Liver (tissue), 3 donors: ENCODE measurements at regions not wholly inside any gene's neighbourhood (a gene's known extent, or its start where the extent isn't known, plus 50 kb on each side); places are given as distances from the start of the nearest gene placed in this dataset.

Experiments
- CTCF ChIP-seq: fragments of 150-350 bp; IDR thresholded peaks from 2 replicates; pipeline ENCODE4 v1.5.1; 2017; ENCODE audit warnings: improper control_type of control experiment, low read depth, low read length; ENCODE audit not compliant: missing input control
- EGR1 ChIP-seq, 2 donors: IDR thresholded peaks; 2 replicates each; pipeline ENCODE4 v1.6.1; 2016 to 2018; ENCODE audit warnings: antibody characterized with exemption in 2 of 2, low read depth in 2 of 2
- NR2F2 ChIP-seq: IDR thresholded peaks from 2 replicates; pipeline ENCODE4 v1.6.1; 2016; ENCODE audit warnings: antibody characterized with exemption
- SP1 ChIP-seq: IDR thresholded peaks from 2 replicates; pipeline ENCODE4 v1.6.1; 2018; ENCODE audit warnings: antibody characterized with exemption, mild to moderate bottlenecking
- TAF1 ChIP-seq: conservative IDR thresholded peaks from 2 replicates; pipeline ENCODE4 v1.6.1; 2016; ENCODE audit warnings: antibody characterized with exemption, mild to moderate bottlenecking
- YY1 ChIP-seq: IDR thresholded peaks from 2 replicates; pipeline ENCODE4 v1.6.1; 2016; ENCODE audit warnings: antibody characterized with exemption, mild to moderate bottlenecking
- TF ChIP-seq, protein P1 (sequence below): IDR thresholded peaks from 2 replicates; pipeline ENCODE4 v1.6.1; 2016; ENCODE audit warnings: antibody characterized with exemption
- TF ChIP-seq, protein P2 (sequence below): IDR thresholded peaks from 2 replicates; pipeline ENCODE4 v1.6.1; 2016; ENCODE audit warnings: antibody characterized with exemption, mild to moderate bottlenecking
- donor health status: healthy.
- donor health status: healthy.

DNA sequence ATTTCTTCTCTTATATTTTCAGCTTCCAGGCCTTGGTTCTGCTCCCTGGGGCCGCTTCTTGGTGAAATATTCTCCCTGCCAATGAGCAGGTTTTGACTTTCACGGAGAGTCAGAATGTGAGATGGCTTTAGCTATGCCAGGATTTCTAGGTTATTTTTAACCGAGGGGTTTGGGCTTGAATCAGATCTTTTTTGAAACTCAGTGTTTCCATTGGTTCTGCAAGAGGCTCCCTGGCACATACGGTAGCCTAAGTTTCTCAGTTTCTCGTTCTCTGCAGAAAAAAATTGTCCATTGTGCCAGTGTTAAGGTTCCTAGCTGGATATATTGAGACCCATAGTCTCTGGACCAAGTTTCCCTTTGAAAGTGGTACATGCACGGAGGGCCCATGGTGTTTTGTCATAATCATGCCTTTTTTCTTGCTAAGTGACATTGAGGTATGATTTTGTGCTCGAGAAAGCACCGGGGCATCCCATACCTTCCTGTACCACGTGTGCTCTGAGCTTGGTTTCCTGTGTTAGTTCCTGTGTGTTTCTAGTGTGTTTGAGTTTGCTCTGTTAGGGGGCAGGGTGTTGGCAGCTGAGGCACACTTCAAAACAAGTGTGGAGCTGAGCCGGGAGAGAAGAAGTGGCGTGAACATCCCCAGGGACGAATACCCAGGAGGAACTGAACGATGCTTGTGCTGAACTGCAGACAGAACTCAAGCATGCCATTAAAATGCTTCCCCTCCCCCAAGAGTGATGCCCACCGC lies 127.2 kb downstream of the HS3ST3B1 start:
- TF ChIP-seq NR2F2 (no peak), CTCF (no peak), EGR1 (IDR thresholded peaks at IDR 0.05; ENCODE audit: low read depth in 2 of 2) (no peak), TAF1 (no peak), YY1 (no peak), SP1 (no peak)
- TF ChIP-seq, protein P1, sequence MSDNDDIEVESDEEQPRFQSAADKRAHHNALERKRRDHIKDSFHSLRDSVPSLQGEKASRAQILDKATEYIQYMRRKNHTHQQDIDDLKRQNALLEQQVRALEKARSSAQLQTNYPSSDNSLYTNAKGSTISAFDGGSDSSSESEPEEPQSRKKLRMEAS = no peak
- TF ChIP-seq, protein P2, sequence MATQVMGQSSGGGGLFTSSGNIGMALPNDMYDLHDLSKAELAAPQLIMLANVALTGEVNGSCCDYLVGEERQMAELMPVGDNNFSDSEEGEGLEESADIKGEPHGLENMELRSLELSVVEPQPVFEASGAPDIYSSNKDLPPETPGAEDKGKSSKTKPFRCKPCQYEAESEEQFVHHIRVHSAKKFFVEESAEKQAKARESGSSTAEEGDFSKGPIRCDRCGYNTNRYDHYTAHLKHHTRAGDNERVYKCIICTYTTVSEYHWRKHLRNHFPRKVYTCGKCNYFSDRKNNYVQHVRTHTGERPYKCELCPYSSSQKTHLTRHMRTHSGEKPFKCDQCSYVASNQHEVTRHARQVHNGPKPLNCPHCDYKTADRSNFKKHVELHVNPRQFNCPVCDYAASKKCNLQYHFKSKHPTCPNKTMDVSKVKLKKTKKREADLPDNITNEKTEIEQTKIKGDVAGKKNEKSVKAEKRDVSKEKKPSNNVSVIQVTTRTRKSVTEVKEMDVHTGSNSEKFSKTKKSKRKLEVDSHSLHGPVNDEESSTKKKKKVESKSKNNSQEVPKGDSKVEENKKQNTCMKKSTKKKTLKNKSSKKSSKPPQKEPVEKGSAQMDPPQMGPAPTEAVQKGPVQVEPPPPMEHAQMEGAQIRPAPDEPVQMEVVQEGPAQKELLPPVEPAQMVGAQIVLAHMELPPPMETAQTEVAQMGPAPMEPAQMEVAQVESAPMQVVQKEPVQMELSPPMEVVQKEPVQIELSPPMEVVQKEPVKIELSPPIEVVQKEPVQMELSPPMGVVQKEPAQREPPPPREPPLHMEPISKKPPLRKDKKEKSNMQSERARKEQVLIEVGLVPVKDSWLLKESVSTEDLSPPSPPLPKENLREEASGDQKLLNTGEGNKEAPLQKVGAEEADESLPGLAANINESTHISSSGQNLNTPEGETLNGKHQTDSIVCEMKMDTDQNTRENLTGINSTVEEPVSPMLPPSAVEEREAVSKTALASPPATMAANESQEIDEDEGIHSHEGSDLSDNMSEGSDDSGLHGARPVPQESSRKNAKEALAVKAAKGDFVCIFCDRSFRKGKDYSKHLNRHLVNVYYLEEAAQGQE = no peak
